Right renal pelvis (tissue), 4 donors: ENCODE measurements at regions not wholly inside any gene's neighbourhood (a gene's known extent, or its start where the extent isn't known, plus 50 kb on each side); places are given as distances from the start of the nearest gene placed in this dataset.

Source experiments
- DNase-seq, 4 donors: peaks; one replicate each; pipeline ENCODE4 v3.0.0-alpha.2; 2013; ENCODE audit warnings: low read depth in 4 of 4, low spot score in 3 of 4, missing footprints in 1 of 4

GRCh38 chr1:184302346-184302745, 84.5 kb upstream of the C1orf21 start:
- DNase-seq = no peak

- no peak for DNase-seq
Measured at GRCh38 chr1:184310157-184310819, 76.5 kb upstream of the C1orf21 start.

- DNase-seq = no peak
Measured at GRCh38 chr1:184311580-184311979, 75.2 kb upstream of the C1orf21 start.

GRCh38 chr1:184315254-184315653, 71.6 kb upstream of the C1orf21 start:
- DNase-seq = no peak

GRCh38 chr1:184319879-184320278, 67.0 kb upstream of the C1orf21 start:
- no peak for DNase-seq

GRCh38 chr1:184322253-184322652, 64.6 kb upstream of the C1orf21 start:
- DNase-seq = no peak

GRCh38 chr1:184324972-184325371, 61.9 kb upstream of the C1orf21 start:
- DNase-seq = no peak

- no peak for DNase-seq
Measured at GRCh38 chr1:184326278-184326677, 60.6 kb upstream of the C1orf21 start.

GRCh38 chr1:184329245-184329953, 57.4 kb upstream of the C1orf21 start:
- DNase-seq = no peak

- DNase-seq = peak in 3 of 4 donors; percentile 4 to 20 (median 19)
Measured at GRCh38 chr1:184329962-184330868, 56.6 kb upstream of the C1orf21 start.

GRCh38 chr1:184330875-184331274, 56.0 kb upstream of the C1orf21 start:
- DNase-seq = no peak
